Endothelial cell of umbilical vein (primary cell): ENCODE measurements at regions not wholly inside any gene's neighbourhood (a gene's known extent, or its start where the extent isn't known, plus 50 kb on each side); places are given as distances from the start of the nearest gene placed in this dataset.

Experiments used
- CTCF ChIP-seq, 2 donors: IDR thresholded peaks; 1 replicate in 1 of 2; 2 replicates in 1 of 2; pipeline ENCODE4 v1.5.1; 2011; ENCODE audit warnings: low read length in 2 of 2, mild to moderate bottlenecking in 2 of 2, moderate library complexity in 2 of 2, control low read depth in 1 of 2, inconsistent platforms in 1 of 2, low read depth in 1 of 2; ENCODE audit not compliant: insufficient read depth in 1 of 2; ENCODE audit errors: extremely low read depth in 1 of 2
- EZH2 ChIP-seq: IDR thresholded peaks from 2 replicates; pipeline ENCODE4 v1.6.1; 2012; ENCODE audit warnings: borderline replicate concordance, low read depth, mild to moderate bottlenecking, moderate library complexity, low read length, inconsistent platforms; ENCODE audit not compliant: severe bottlenecking
- MAX ChIP-seq: IDR thresholded peaks from 2 replicates; pipeline ENCODE4 v1.6.1; 2011; ENCODE audit not compliant: insufficient read depth, insufficient read length
- MYC ChIP-seq: IDR thresholded peaks from one replicate; pipeline ENCODE4 v1.6.1; 2011; ENCODE audit warnings: mild to moderate bottlenecking, low read depth, low read length
- POLR2A ChIP-seq: IDR thresholded peaks from 2 replicates; pipeline ENCODE4 v1.6.1; 2012; ENCODE audit warnings: low read depth, mild to moderate bottlenecking, control low read depth, low read length
- POLR2AphosphoS5 ChIP-seq: IDR thresholded peaks from 2 replicates; pipeline ENCODE4 v1.6.1; 2012; ENCODE audit warnings: low read depth, mild to moderate bottlenecking, control low read depth, low read length, moderate library complexity; ENCODE audit not compliant: insufficient read depth

- TF ChIP-seq CTCF (IDR thresholded peaks at IDR 0.05; ENCODE audit: extremely low read depth in 1 of 2, insufficient read depth in 1 of 2, low read depth in 1 of 2, low read length in 2 of 2) (no peak), POLR2A (no peak), MAX (no peak), POLR2AphosphoS5 (no peak), EZH2 (no peak), MYC (no peak)
Measured at GRCh38 chr2:8566155-8566670, 115.6 kb upstream of the ID2 start.
